Psoas muscle (tissue), 7 donors: ENCODE measurements at regions not wholly inside any gene's neighbourhood (a gene's known extent, or its start where the extent isn't known, plus 50 kb on each side); places are given as distances from the start of the nearest gene placed in this dataset.

ENCODE experiments used
- ATAC-seq, 4 donors: fragments of 200-7000 bp; cut with Tn5 transposase; one replicate each; pipeline ENCODE4 v1.9.1; 2020; ENCODE audit warnings: moderate library complexity in 3 of 4, mild to moderate bottlenecking in 2 of 4
- DNase-seq, 2 donors: peaks; one replicate each; pipeline ENCODE4 v3.0.0-alpha.2; 2020
- H3K27ac ChIP-seq: fragments of 200-600 bp; one replicate; pipeline ENCODE4 v1.8.0; 2022
- H3K27me3 ChIP-seq, 3 donors: fragments of 200-600 bp in 1 of 3; one replicate each; pipeline versions ENCODE4 v1.6.1 to v1.8.0; 2013 to 2022; ENCODE audit warnings: low read length in 2 of 3, mild to moderate bottlenecking in 2 of 3, moderate library complexity in 1 of 3; ENCODE audit not compliant: insufficient read depth in 3 of 3
- H3K36me3 ChIP-seq, 2 donors: fragments of 200-600 bp in 1 of 2; one replicate each; pipeline versions ENCODE4 v1.6.1 to v1.8.0; 2013 to 2022; ENCODE audit warnings: low read depth in 1 of 2, mild to moderate bottlenecking in 1 of 2, moderate library complexity in 1 of 2; ENCODE audit not compliant: insufficient read depth in 1 of 2
- H3K4me1 ChIP-seq: fragments of 200-600 bp; one replicate; pipeline ENCODE4 v1.8.0; 2022
- H3K4me3 ChIP-seq: fragments of 200-600 bp; one replicate; pipeline ENCODE4 v1.8.0; 2022; ENCODE audit warnings: mild to moderate bottlenecking
- H3K9me3 ChIP-seq: fragments of 200-600 bp; one replicate; pipeline ENCODE4 v1.8.0; 2022
- WGBS, 3 donors: extraction: QIAGEN DNeasy Blood & Tissue Kit; methylation state at CpG; one replicate each; pipeline versions ENCODE4 v1.1.6 to v1.1.7; 2013; 5-methylcytosine and 5-hydroxymethylcytosine counted together
- intact Hi-C, 2 donors: fragments of 100-400 bp; cut with DNase I; formaldehyde crosslinking; loops; one replicate each; pipeline versions ENCODE4 v1.11.0 to v1.14.2; 2022
- TF ChIP-seq, protein P1 (sequence below): fragments of 200-600 bp; IDR thresholded peaks from one replicate; pipeline ENCODE4 v1.8.0; 2022; ENCODE audit warnings: antibody characterized with exemption
- donor health status: healthy with polysubstance abuse.
- donor health status: DM: no; HTN: no; CAD: no; lungs with moderate emphysema.
- donor health status: Bipolar disorder and iron deficiency.
- donor health status: healthy.
- donor health status: DM: yes; HTN: yes; CAD: no.
- donor health status: DM: no; HTN: no; CAD: no.
- donor health status: DM: yes; HTN: yes; CAD: no.

DNA sequence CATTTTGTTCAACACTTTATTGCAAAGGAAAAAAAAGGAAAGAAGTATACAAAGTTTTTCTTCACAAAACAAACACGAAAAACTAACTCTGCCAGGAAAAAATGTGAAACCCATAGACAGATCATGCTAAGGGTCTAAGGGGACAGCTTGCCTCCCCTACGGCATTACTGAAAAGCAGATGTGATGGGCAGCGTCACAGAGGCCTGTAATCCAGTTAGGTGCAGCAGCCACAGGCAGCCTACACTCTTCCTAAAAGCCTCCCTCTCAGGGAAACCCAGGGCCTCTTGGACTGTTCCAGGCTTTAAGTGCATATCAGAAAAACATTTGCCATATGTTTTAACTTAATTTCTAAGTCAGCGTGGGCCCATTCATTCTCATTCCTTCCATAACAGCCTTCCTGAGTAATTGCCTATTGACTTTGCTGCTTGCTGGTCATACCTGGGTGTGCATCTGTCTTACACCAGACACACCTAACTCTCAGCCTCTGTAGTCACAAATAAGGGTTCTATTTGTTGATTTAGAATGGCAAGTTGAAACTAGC, 135.7 kb upstream of the SERP2 start:
- no peak for ATAC-seq
- TF ChIP-seq, protein P1, sequence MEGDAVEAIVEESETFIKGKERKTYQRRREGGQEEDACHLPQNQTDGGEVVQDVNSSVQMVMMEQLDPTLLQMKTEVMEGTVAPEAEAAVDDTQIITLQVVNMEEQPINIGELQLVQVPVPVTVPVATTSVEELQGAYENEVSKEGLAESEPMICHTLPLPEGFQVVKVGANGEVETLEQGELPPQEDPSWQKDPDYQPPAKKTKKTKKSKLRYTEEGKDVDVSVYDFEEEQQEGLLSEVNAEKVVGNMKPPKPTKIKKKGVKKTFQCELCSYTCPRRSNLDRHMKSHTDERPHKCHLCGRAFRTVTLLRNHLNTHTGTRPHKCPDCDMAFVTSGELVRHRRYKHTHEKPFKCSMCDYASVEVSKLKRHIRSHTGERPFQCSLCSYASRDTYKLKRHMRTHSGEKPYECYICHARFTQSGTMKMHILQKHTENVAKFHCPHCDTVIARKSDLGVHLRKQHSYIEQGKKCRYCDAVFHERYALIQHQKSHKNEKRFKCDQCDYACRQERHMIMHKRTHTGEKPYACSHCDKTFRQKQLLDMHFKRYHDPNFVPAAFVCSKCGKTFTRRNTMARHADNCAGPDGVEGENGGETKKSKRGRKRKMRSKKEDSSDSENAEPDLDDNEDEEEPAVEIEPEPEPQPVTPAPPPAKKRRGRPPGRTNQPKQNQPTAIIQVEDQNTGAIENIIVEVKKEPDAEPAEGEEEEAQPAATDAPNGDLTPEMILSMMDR: no peak
- no peak for DNase-seq
- H3K4me3 ChIP-seq: no peak overlapping the region
- 66 to 76% (median 75%) methylated on average over 4 of the region's 4 CpGs for WGBS, 3 donors
- no peaks in the 10 kb centered on the region for H3K9me3 ChIP-seq
- peaks cover 38% of the 10 kb centered on the region for H3K4me1 ChIP-seq
- intact Hi-C loops: loop anchor here (2.0 to 10.0 kb wide), 6 partner anchors 33 to 199 kb away; no protein-coding TSS in a partner anchor
- H3K27ac ChIP-seq: peak overlapping the region; percentile 92
- no peaks in the 10 kb centered on the region for H3K27me3 ChIP-seq
- H3K36me3 ChIP-seq: no peaks in the 10 kb centered on the region

DNA sequence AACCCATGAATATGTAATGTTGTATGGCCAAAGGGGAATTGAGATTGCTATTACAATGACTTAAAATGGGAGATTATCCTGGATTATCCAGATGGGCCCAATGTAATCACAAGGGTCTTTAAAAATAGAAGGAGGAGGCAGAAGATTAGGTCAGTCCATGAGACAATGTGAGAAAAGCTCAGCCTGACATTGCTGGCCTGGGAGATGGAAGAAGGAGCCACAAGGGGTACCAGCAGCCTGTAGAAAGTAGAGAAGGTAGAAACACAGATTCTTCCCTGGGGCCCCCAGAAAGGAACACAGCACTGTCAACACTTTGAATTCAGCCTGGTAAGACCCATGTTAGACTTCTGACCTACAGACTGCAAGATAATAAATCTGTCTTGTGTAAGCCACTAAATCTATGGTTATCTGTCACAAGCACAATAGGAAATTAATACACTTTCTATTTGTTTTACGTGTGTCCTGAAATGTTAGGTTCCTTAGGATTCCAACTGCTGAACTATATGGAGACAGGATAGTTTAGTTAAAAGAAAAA, 132.9 kb upstream of the SERP2 start:
- 93 to 96% (median 95%) methylated on average over 1 of the region's 1 CpG for WGBS, 3 donors
- intact Hi-C loops: no loop called here
- no peak overlapping the region for H3K4me3 ChIP-seq
- no peaks in the 10 kb centered on the region for H3K27me3 ChIP-seq
- H3K36me3 ChIP-seq: no peaks in the 10 kb centered on the region
- DNase-seq (no peak), ATAC-seq (no peak)
- no peak overlapping the region for H3K27ac ChIP-seq
- peaks cover 24% of the 10 kb centered on the region for H3K4me1 ChIP-seq
- H3K9me3 ChIP-seq: no peaks in the 10 kb centered on the region
- TF ChIP-seq, protein P1: no peak

DNA sequence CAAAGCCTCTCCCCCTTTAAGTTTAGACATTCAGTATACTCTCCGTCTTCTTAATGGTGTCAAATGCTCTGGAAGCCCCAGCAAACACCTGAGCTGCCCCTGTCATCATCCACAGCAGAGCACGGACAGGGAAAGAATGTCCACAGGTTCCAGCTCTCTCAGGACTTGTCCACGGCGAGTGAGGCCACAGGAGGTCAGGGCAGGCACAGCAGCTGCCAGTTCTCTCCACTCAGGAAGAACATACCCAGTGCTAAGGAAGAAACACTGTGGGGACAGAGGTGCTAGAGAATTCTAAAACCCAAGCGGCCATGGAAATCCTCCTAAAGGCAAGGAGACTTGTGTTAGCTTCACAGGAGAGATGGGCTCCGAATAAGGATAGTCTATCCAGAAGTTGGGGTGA, 132.0 kb upstream of the SERP2 start:
- intact Hi-C loops: no loop called here

DNA sequence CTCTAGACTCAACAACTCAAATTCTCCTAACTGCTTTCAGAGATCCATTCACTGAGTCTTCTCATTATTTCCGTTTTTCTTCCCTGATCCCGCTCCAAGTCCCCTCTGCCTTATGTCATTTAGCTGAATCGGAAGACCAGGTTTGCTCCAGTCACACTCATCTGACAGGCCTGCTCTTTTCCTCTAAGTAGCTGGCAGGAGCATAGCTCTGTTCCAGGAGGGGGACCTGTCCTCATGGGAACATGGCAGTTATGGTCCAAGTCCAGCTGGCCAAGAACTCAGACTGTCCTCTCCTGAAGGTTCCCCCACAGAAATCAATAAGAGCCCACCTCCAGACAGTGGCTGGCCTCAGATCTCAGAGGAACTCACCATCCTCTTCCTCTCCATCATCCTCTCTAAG, 130.9 kb upstream of the SERP2 start:
- peak in 2 of 4 donors; percentile 13 to 18 for ATAC-seq
- no peak overlapping the region for H3K27ac ChIP-seq
- TF ChIP-seq, protein P1: no peak
- H3K27me3 ChIP-seq: no peaks in the 10 kb centered on the region
- H3K4me3 ChIP-seq: no peak overlapping the region
- intact Hi-C loops: no loop called here
- peaks cover 3% of the 10 kb centered on the region for H3K4me1 ChIP-seq
- DNase-seq: no peak
- WGBS, 3 donors: 77 to 85% (median 79%) methylated on average over 3 of the region's 3 CpGs
- no peaks in the 10 kb centered on the region for H3K9me3 ChIP-seq
- H3K36me3 ChIP-seq: no peaks in the 10 kb centered on the region

More for the DNA sequence above, 132.0 kb upstream of the SERP2 start:
- TF ChIP-seq, protein P1: peak; percentile 8
- Histone ChIP-seq H3K9me3 (no peaks in the 10 kb centered on the region), H3K4me3 (no peak overlapping the region), H3K36me3 (no peaks in the 10 kb centered on the region), H3K27ac (no peak overlapping the region), H3K27me3 (no peaks in the 10 kb centered on the region), H3K4me1 (peaks cover 14% of the 10 kb centered on the region)
- DNase-seq (no peak), ATAC-seq (peak in 1 of 4 donors; percentile 38)
- WGBS, 3 donors: 48 to 77% (median 61%) methylated on average over 6 of the region's 6 CpGs
